H9 (cell line): ENCODE measurements at regions not wholly inside any gene's neighbourhood (a gene's known extent, or its start where the extent isn't known, plus 50 kb on each side); places are given as distances from the start of the nearest gene placed in this dataset.

ENCODE experiments used
- DNase-seq: peaks from one replicate; pipeline ENCODE4 v3.0.0-alpha.2; 2017
- H2AFZ ChIP-seq: one replicate; pipeline ENCODE4 v1.6.1; 2013; ENCODE audit warnings: mild to moderate bottlenecking, low read length, control low read depth, moderate library complexity
- H2AK5ac ChIP-seq: 2 replicates; pipeline ENCODE4 v1.6.1; 2013; ENCODE audit warnings: low read length, control low read depth, mixed read lengths; ENCODE audit not compliant: insufficient read length
- H2BK120ac ChIP-seq: one replicate; pipeline ENCODE4 v1.6.1; 2013; ENCODE audit warnings: low read depth, mild to moderate bottlenecking, low read length, control low read depth, inconsistent platforms; ENCODE audit not compliant: poor library complexity, severe bottlenecking
- H2BK12ac ChIP-seq: 2 replicates; pipeline ENCODE4 v1.6.1; 2013; ENCODE audit warnings: low read length, control low read depth, mixed read lengths, low read depth; ENCODE audit not compliant: insufficient read length
- H2BK15ac ChIP-seq: 2 replicates; pipeline ENCODE4 v1.6.1; 2013; ENCODE audit warnings: low read depth, low read length, control low read depth
- H2BK20ac ChIP-seq: one replicate; pipeline ENCODE4 v1.6.1; 2013; ENCODE audit warnings: low read depth, mild to moderate bottlenecking, low read length, control low read depth, inconsistent platforms; ENCODE audit not compliant: poor library complexity, severe bottlenecking
- H2BK5ac ChIP-seq: 2 replicates; pipeline ENCODE4 v1.6.1; 2013; ENCODE audit warnings: low read length, control low read depth, mixed read lengths; ENCODE audit not compliant: insufficient read length
- H3K14ac ChIP-seq: 2 replicates; pipeline ENCODE4 v1.6.1; 2013; ENCODE audit warnings: low read length, control low read depth; ENCODE audit not compliant: insufficient read depth
- H3K18ac ChIP-seq: 2 replicates; pipeline ENCODE4 v1.6.1; 2013; ENCODE audit warnings: low read depth, mild to moderate bottlenecking, mixed read lengths, low read length, control low read depth; ENCODE audit not compliant: insufficient read length
- H3K23ac ChIP-seq: 2 replicates; pipeline ENCODE4 v1.6.1; 2013; ENCODE audit warnings: low read length, control low read depth, mixed read lengths, low read depth; ENCODE audit not compliant: insufficient read length
- H3K23me2 ChIP-seq: 2 replicates; pipeline ENCODE4 v1.6.1; 2013; ENCODE audit warnings: low read depth, mild to moderate bottlenecking, mixed read lengths, low read length, control low read depth; ENCODE audit not compliant: insufficient read length, poor library complexity, severe bottlenecking
- H3K27ac ChIP-seq: 2 replicates; pipeline ENCODE4 v1.5.1; 2013; ENCODE audit warnings: low read length, control low read depth, mixed read lengths, low read depth; ENCODE audit not compliant: insufficient read length
- H3K27me3 ChIP-seq: 2 replicates; pipeline ENCODE4 v1.6.1; 2013; ENCODE audit warnings: low read length, control low read depth, inconsistent platforms; ENCODE audit not compliant: insufficient read depth
- H3K4ac ChIP-seq: 2 replicates; pipeline ENCODE4 v1.6.1; 2013; ENCODE audit warnings: low read depth, mild to moderate bottlenecking, control low read depth, inconsistent platforms, low read length, moderate library complexity
- H3K4me1 ChIP-seq: 2 replicates; pipeline ENCODE4 v1.6.1; 2013; ENCODE audit warnings: low read length, control low read depth, inconsistent platforms; ENCODE audit not compliant: insufficient read depth
- H3K4me2 ChIP-seq: 2 replicates; pipeline ENCODE4 v1.6.1; 2013; ENCODE audit warnings: low read length, control low read depth, mixed read lengths; ENCODE audit not compliant: insufficient read length, insufficient read depth
- H3K56ac ChIP-seq: 2 replicates; pipeline ENCODE4 v1.6.1; 2013; ENCODE audit warnings: low read depth, mild to moderate bottlenecking, mixed read lengths, low read length, control low read depth; ENCODE audit not compliant: insufficient read length
- H3K79me1 ChIP-seq: 2 replicates; pipeline ENCODE4 v1.6.1; 2013; ENCODE audit warnings: low read depth, mild to moderate bottlenecking, moderate library complexity, low read length, control low read depth, inconsistent platforms; ENCODE audit not compliant: insufficient read depth, poor library complexity, severe bottlenecking
- H3K79me2 ChIP-seq: 2 replicates; pipeline ENCODE4 v1.6.1; 2013; ENCODE audit warnings: low read length, control low read depth, inconsistent platforms; ENCODE audit not compliant: insufficient read depth
- H3K9ac ChIP-seq: 2 replicates; pipeline ENCODE4 v1.6.1; 2013; ENCODE audit warnings: low read length, control low read depth, mixed read lengths; ENCODE audit not compliant: insufficient read length; ENCODE audit errors: extremely low read depth
- H3K9me3 ChIP-seq: one replicate; pipeline ENCODE4 v1.6.1; 2013; ENCODE audit warnings: low read depth, low read length, inconsistent platforms; ENCODE audit not compliant: control insufficient read depth
- H3T11ph ChIP-seq: one replicate; pipeline ENCODE4 v1.6.1; 2013; ENCODE audit warnings: mild to moderate bottlenecking, low read length, control low read depth, inconsistent platforms
- H4K20me1 ChIP-seq: one replicate; pipeline ENCODE4 v1.6.1; 2013; ENCODE audit not compliant: control insufficient read depth, insufficient read length, insufficient read depth
- H4K5ac ChIP-seq: 2 replicates; pipeline ENCODE4 v1.6.1; 2013; ENCODE audit warnings: low read depth, mild to moderate bottlenecking, mixed read lengths, low read length, control low read depth; ENCODE audit not compliant: insufficient read length
- H4K8ac ChIP-seq: replicated peaks from 2 replicates; pipeline ENCODE4 v1.6.1; 2013; ENCODE audit warnings: low read length, control low read depth, mixed read lengths, low read depth; ENCODE audit not compliant: insufficient read length
- H4K91ac ChIP-seq: 2 replicates; pipeline ENCODE4 v1.6.1; 2013; ENCODE audit warnings: low read depth, mild to moderate bottlenecking, moderate library complexity, mixed read lengths, low read length, control low read depth; ENCODE audit not compliant: insufficient read length
- H3K27ac Mint-ChIP-seq, 3 experiments: 2 replicates in 2 of 3; 3 replicates in 1 of 3; pipeline ENCODE4 v1.8.0; 2020 to 2021; ENCODE audit warnings: mixed read lengths in 3 of 3, mild to moderate bottlenecking in 1 of 3, moderate library complexity in 1 of 3
- H3K27me3 Mint-ChIP-seq: 2 replicates; pipeline ENCODE4 v1.8.0; 2021; ENCODE audit warnings: low read depth, mild to moderate bottlenecking, moderate library complexity, mixed read lengths
- H3K36me3 Mint-ChIP-seq, 3 experiments: 2 replicates in 2 of 3; 3 replicates in 1 of 3; pipeline ENCODE4 v1.8.0; 2020 to 2021; ENCODE audit warnings: low read depth in 3 of 3, mixed read lengths in 3 of 3; ENCODE audit not compliant: insufficient read depth in 1 of 3
- H3K4me1 Mint-ChIP-seq, 2 experiments: 2 replicates each; pipeline ENCODE4 v1.8.0; 2020; ENCODE audit warnings: mixed read lengths in 2 of 2
- H3K4me3 Mint-ChIP-seq, 2 experiments: 2 replicates in 1 of 2; 3 replicates in 1 of 2; pipeline ENCODE4 v1.8.0; 2020 to 2021; ENCODE audit warnings: mild to moderate bottlenecking in 2 of 2, mixed read lengths in 2 of 2, moderate library complexity in 1 of 2
- H3K9me3 Mint-ChIP-seq, 2 experiments: 2 replicates in 1 of 2; 3 replicates in 1 of 2; pipeline ENCODE4 v1.8.0; 2020; ENCODE audit warnings: mild to moderate bottlenecking in 2 of 2, mixed read lengths in 2 of 2, moderate library complexity in 1 of 2
- WGBS: extraction: QIAGEN DNeasy Blood & Tissue Kit; methylation state at CpG from one replicate; pipeline ENCODE4 v1.1.7; 2013; ENCODE audit warnings: missing lambda C conversion rate, low lambda C conversion rate, mixed read lengths; ENCODE audit not compliant: insufficient read length; ENCODE audit errors: extremely low coverage; 5-methylcytosine and 5-hydroxymethylcytosine counted together
- TF ChIP-seq, protein P1 (sequence below): fragments of 200-600 bp; sonication (generic); conservative IDR thresholded peaks from 3 replicates; pipeline ENCODE4 v1.8.0; 2021; ENCODE audit warnings: antibody characterized with exemption, mild to moderate bottlenecking

DNA sequence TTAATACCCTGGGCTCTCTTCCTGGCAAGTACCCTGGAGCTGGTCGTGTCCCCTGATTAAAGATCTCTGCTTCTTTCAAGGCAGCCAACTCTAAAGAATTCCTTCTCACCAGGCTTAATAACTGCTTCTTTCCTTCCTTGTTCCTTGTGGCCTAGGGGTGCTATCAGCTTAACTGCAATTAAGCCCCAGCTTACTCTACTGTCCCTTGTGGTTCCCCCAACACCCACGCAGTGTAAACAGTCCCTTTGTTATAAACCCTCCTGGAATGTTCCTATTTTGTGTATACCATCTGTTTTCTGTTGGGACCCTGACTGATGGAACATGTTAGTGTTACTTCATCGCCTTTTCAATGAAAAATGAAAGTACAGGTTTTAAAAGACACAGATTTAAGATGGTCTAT lies 126.4 kb upstream of the KIRREL3 start:
- TF ChIP-seq, protein P1, sequence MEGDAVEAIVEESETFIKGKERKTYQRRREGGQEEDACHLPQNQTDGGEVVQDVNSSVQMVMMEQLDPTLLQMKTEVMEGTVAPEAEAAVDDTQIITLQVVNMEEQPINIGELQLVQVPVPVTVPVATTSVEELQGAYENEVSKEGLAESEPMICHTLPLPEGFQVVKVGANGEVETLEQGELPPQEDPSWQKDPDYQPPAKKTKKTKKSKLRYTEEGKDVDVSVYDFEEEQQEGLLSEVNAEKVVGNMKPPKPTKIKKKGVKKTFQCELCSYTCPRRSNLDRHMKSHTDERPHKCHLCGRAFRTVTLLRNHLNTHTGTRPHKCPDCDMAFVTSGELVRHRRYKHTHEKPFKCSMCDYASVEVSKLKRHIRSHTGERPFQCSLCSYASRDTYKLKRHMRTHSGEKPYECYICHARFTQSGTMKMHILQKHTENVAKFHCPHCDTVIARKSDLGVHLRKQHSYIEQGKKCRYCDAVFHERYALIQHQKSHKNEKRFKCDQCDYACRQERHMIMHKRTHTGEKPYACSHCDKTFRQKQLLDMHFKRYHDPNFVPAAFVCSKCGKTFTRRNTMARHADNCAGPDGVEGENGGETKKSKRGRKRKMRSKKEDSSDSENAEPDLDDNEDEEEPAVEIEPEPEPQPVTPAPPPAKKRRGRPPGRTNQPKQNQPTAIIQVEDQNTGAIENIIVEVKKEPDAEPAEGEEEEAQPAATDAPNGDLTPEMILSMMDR = no peak
- no peaks in the 10 kb centered on the region for H3K27me3 Mint-ChIP-seq
- peaks cover 2% of the 10 kb centered on the region; the same call in 1 of the 2 replicates for H3K4me1 ChIP-seq
- no peak overlapping the region for H3K4me2 ChIP-seq
- H2AFZ ChIP-seq = no peak overlapping the region
- H2AK5ac ChIP-seq = no peak overlapping the region
- H3K27me3 ChIP-seq = no peaks in the 10 kb centered on the region
- H4K5ac ChIP-seq = no peak overlapping the region
- H3K14ac ChIP-seq = no peak overlapping the region
- H2BK5ac ChIP-seq = no peak overlapping the region
- H2BK15ac ChIP-seq = no peak overlapping the region
- peak overlapping the region in 2 of 3 experiments; percentile 53 to 56; a peak in 1 of 7 replicates for H3K27ac Mint-ChIP-seq
- no peak overlapping the region for H2BK20ac ChIP-seq
- no peaks in the 10 kb centered on the region for H3K9me3 ChIP-seq
- no peak overlapping the region for H3K4ac ChIP-seq
- H3K79me1 ChIP-seq = no peaks in the 10 kb centered on the region
- no peaks in the 10 kb centered on the region for H3K79me2 ChIP-seq
- no peak overlapping the region for H3K27ac ChIP-seq
- no CpG with 5 or more reads among the region's 3 CpGs for WGBS
- H2BK120ac ChIP-seq = no peak overlapping the region
- DNase-seq = no peak
- no peak overlapping the region for H3K4me3 Mint-ChIP-seq
- no peaks in the 10 kb centered on the region for H3K9me3 Mint-ChIP-seq
- H3K23ac ChIP-seq = no peak overlapping the region
- H4K91ac ChIP-seq = no peak overlapping the region
- peaks cover 0 to 2% (median 0%) of the 10 kb centered on the region in 3 experiments; a peak in 1 of 7 replicates for H3K36me3 Mint-ChIP-seq
- no peaks in the 10 kb centered on the region for H4K20me1 ChIP-seq
- no peaks in the 10 kb centered on the region for H3K23me2 ChIP-seq
- peaks cover 13 to 15% of the 10 kb centered on the region in 2 experiments for H3K4me1 Mint-ChIP-seq
- no peak overlapping the region for H3K56ac ChIP-seq
- H2BK12ac ChIP-seq = no peak overlapping the region
- no peak overlapping the region for H3T11ph ChIP-seq
- no peak overlapping the region for H3K9ac ChIP-seq
- H3K18ac ChIP-seq = no peak overlapping the region
- H4K8ac ChIP-seq = no peak overlapping the region
